Left hindlimb (tissue), 1 donor: ENCODE measurements at regions not wholly inside any gene's neighbourhood (a gene's known extent, or its start where the extent isn't known, plus 50 kb on each side); places are given as distances from the start of the nearest gene placed in this dataset.
A peak's percentile ranks its signal among the peaks of the same experiment; 100 is the strongest.
"Not testable (repeated sequence)": the region's sequence is repeated elsewhere in the genome, so short reads cannot be mapped to it uniquely, and the experiment has no call there.

ENCODE experiments used
- DNase-seq: peaks from one replicate; pipeline ENCODE4 v3.0.0-alpha.2; 2018

GRCh38 chr19:14283813-14284520 lies 78.0 kb upstream of the ADGRL1 start:
- DNase-seq: peak; percentile 67

DNA sequence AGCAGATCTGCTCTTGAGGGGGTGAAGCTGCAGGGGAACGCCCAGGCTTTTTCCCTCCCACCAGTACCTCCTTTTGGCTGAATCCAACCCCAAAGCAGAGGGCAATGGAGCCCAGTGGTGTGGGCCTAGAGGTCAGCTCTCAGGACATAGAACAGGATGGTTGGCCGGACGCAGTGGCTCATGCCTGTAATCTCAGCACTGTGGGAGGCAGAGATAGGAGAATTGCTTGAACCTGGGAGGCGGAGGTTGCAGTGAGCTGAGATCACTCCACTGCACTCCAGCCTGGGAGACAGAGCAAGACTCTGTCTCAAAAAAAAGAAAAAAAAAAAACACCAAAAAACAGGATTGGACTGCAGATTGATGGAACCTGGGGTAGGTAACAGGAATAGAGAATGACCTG lies 73.3 kb upstream of the ADGRL1 start:
- not testable (repeated sequence) for DNase-seq

DNA sequence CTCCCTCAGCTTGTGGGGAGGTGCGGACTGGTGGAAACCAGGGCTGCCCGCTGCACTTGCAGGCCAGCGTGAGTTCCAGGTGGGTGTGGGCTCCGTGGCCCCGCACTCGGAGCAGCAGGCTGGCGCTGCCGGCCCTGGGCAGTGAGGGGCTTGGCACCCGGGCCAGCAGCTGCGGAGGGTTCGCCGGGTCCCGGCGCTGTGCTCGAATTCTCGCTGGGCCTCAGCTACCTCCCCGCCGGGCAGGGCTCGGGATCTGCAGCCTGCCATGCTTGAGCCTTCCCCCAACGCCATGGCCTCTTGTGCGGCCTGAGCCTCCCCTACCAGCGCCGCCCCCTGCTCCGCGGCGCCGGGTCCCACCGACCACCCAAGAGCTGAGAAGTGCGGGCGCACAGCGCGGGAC lies 71.6 kb upstream of the ADGRL1 start:
- no peak for DNase-seq

DNA sequence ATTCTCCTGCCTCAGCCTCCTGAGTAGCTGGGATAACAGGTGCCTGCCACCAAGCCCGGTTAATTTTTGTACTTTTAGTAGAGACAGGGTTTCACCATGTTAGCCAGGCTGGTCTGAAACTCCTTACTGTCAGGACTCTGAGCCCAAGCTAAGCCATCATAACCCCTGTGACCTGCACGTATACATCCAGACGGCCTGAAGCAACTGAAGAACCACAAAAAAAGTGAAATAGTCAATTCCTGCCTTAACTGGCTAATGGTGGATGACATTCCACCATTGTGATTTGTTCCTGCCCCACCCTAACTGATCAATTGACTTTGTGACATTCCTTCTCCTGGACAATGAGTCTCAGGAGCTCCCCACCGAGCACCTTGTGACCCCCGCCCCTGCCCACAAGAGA lies 69.9 kb upstream of the ADGRL1 start:
- DNase-seq: not testable (repeated sequence)

DNA sequence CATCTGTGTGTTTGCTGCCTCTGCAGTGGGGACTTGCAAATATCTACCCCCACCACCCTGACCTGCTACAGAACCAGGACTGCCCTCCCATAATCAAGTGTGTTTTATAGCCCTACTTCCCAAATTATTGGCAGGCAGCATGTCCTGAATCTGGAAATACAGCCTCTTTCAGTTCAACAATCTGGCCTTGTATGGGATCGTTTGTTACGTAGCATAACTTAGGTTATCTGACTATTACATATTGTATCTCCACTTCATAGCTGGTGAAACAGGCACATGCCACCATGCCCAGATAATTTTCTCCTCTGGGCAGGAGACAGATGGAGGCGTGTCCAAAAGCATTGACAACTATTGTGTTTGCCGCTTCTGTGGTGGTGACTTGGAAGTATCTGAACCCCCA lies 66.7 kb upstream of the ADGRL1 start:
- DNase-seq: no peak

- DNase-seq: no peak
Measured at GRCh38 chr19:14271840-14272239, 65.9 kb upstream of the ADGRL1 start.

DNA sequence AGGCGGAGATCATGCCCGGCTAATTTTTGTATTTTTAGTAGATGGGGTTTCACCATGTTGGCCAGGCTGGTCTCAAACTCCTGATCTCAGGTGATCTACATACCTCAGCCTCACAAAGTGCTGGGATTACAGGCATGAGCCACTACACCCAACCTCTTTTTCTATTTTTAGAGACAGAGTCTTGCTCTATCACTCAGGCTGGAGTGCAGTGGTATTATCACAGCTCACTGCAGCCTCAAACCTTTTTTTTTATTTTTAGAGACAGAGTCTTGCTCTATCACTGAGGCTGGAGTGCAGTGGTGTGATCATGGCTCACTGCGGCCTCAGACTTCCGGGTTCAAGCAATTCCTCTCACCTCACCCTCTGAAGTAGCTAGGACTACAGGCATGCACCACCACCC lies 64.6 kb upstream of the ADGRL1 start:
- DNase-seq: not testable (repeated sequence)

- no peak for DNase-seq
Measured at GRCh38 chr19:14267224-14267741, 61.3 kb upstream of the ADGRL1 start.

DNA sequence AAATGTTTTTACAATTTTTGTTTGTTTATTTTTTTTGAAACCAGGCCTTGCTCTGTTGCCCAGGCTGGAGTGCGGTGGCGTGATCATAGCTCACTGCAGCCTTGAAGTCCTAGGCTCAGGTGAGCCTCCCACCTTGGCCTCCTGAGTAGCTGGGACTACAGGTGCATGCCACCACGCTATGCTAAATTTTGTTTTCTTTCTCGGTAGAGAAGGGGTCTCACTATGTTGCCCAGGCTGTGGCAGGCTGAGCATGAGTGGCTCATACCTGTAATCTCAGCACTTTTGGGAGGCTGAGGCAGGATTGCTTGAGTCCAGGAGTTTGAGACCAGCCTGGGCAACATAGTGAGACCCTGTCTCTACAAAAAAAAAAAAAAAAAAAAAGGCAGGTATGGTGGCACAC lies 60.2 kb upstream of the ADGRL1 start:
- not testable (repeated sequence) for DNase-seq

GRCh38 chr19:14265290-14266036 lies 59.5 kb upstream of the ADGRL1 start:
- DNase-seq: peak; percentile 57

- not testable (repeated sequence) for DNase-seq
Measured at GRCh38 chr19:14255902-14256649, 50.1 kb upstream of the ADGRL1 start.
